GM04504 (cell line): ENCODE measurements at regions not wholly inside any gene's neighbourhood (a gene's known extent, or its start where the extent isn't known, plus 50 kb on each side); places are given as distances from the start of the nearest gene placed in this dataset.
"Not testable (repeated sequence)": the region's sequence is repeated elsewhere in the genome, so short reads cannot be mapped to it uniquely, and the experiment has no call there.

Experiments
- DNase-seq: peaks from one replicate; pipeline ENCODE4 v3.0.0-alpha.2; 2012; ENCODE audit warnings: low read depth

GRCh38 chr5:118552731-118553360 is 435.5 kb downstream of the DTWD2 start:
- DNase-seq = no peak

DNA sequence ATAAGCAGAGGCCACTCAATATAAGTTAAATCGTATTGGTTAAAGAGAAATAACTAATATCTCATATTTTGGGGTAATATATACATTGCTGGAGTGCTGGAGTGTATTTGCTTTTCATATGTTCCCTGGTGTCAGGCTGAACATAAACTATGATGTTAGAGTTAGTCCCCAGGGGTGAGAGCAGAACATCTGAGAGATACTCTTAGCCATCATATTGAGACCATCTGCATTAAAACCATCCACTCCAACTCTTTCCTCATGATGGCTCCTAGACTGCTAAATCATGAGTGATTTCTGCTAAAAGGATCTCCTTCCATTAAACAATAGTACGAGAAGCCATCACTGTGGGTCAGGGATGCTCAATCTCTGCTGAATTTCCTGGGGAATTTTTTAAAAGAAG is 436.2 kb downstream of the DTWD2 start:
- no peak for DNase-seq

DNA sequence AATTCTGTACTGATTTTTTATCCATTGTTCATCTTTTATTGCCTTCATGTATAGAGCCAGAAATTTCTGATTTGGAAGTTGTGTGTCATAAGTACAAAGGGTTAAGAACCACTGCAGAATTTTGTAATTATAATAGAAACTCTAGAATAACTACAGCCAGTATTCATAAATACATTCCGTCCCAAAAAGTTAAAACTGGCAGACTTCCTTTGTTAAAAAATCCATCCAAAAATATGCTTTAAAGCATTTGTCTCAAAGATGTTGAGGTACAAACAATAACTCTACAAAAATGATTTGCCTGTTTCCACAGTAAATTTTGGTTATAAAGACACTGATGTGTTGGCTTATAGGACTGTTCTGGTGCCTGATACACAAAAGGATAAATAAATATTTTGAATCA is 436.6 kb downstream of the DTWD2 start:
- DNase-seq = no peak

DNA sequence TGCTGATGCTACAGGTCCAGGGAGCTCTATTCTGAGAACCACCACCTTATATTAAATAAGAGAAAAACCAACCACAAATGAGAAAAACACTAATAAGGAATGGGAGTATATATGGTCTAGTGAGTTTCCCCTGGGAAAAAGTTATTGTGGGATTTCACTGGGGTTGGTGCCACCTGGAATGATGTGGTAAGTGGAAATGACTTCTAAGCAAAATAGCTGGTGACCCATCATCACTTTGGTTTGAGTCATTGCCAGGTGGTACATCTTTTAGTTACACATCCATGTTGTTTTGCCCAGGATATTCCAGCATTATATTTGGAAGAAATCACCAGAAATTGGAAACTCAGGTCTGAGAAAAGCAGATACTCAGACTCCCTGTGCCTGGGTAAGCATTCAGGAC is 437.3 kb downstream of the DTWD2 start:
- DNase-seq = no peak

DNA sequence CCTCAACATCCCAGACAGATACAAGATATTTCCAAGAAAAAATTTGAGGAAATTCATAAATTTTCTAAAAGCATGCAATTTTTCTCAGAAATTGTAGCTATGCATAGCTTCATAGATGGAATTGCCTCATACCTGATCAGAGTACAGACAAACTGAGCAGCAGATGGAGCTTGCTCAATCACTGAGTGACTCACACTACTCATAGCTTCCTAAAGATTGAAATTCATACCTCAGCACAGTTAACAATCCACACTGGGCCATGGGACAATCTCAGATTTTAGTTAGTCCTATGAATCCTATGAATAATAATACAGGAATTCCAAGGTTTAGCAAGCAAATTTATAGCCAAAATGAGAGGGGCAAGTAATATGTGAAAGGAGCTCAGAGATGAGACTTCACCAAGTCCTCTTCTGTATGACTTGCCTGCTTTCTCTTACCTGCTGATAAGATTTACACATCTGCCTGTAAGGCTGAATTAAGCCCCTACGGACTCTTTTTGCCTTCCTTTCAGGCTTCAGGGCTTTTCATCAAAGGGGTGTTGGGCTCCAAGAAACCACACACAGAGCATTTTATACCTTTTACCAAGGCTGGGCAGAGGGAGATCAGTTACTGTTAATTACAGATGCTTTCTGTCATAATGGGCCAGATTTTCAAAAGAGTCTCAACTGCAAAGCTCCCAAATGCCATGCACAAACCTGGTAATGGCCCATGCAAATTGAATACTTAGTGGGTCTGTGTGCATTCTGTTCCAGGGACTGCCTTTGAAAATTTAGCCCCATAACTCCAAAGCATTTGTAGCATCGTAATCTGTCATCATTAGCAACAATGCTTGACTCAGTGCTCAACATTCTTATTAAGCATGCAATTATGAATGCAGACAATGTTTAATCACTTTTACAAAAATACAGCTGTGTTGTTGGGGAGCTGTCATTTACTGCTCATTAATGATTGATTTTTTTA is 439.3 kb downstream of the DTWD2 start:
- DNase-seq = peak; percentile 72

GRCh38 chr5:118545470-118545869 is 442.9 kb downstream of the DTWD2 start:
- DNase-seq = no peak

DNA sequence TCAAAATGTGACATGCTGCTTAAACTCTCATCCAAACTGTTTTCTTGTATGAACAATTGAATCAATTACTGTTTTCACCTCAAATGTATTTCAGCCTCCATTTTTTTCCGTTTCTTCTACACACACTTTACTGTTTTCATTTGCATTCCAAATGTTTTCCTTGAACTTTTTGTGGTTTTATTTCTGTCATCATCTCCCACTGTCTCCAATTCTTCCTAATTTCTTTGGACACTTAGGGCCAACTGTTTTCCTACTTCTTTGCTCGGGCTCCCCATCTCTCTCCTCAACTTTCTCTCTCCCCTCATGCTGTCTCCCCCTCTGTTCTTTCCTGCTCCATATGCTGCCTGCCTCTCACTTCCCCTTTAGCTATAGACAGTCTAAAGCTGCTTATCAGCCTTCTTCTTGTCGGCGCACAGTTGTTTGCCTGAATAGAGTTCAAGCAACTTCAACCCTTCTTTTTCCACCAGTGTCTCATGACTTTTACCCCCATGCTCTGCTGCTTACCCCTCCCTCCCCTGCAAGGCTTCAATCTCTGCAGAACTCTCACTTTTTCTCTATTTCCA is 443.4 kb downstream of the DTWD2 start:
- no peak for DNase-seq

DNA sequence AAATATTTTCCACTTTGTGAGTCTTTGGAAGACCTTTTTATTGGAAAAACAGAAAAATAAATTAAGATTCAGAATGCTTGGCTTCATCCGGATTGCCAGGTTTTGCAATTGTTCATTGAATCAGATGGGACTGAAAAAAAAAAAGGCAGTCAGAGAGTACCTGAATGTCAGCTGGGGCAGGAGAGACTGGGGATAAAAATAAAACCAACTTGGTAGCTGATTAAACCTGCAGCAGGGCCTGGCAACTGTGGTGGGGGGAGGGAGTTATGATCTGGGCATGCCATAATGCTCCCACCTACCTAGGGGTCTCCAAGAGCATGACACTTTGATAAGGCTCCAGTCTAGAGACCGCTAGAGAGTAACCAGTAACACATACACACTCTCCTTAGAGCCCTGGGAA is 454.4 kb downstream of the DTWD2 start:
- no peak for DNase-seq

- DNase-seq = no peak
These were observed 455.2 kb downstream of the DTWD2 start for GRCh38 chr5:118533156-118533555.

DNA sequence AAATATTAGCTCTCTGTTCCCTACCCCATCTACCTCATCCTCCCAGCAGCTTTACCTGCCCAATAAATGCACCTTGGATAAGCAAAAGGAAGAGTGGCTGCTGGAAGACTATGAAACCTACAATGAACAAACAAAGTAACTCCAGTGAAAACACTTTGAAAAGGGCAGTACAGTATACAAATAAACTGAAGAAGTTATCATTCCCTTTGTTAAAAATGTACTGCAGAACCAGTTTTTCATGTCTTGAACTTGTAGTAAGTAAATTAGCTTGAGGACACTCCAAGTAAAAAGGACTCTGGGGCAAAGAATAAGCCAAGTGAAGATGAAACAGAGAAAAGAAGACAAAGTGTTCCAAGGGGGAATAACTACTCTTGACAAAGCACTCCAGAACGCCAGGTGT is 457.1 kb downstream of the DTWD2 start:
- DNase-seq = no peak

DNA sequence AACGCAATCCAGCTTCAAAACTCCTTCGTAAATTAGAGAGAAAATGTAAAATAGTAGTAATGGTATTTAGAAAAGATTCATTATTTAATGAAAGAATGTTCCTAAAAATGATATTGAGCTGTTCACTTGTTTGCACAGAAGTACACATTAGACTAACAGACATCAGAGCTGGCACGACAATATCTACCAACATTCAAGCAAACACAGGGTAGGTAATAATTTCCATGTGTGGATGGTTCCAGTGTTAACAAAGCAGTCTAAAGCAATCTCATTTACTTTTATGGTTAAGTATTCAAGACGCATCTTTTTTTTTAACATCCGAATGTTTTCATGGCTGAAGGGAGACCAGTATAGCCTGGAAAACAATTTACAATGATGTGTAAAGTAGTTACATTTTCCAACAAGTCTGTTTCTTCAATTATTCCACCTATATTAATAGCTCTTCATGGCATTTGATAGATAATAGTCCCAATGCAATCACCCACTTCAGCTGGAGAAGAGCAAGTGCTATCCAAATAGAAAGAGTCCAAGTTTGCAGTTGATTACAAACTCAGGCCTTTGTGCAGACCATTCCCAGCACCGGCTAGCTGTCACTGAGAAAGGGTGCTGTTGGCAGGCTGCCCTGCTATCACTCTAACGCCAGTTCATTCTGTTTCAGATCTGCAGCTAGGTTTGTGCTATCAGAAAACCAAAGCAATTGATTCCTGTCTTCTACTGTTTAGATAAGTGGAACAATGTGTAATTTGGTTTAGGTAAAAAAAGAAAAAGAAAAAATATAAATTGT is 458.8 kb downstream of the DTWD2 start:
- no peak for DNase-seq

GRCh38 chr5:118522626-118523025 is 465.7 kb downstream of the DTWD2 start:
- no peak for DNase-seq

DNA sequence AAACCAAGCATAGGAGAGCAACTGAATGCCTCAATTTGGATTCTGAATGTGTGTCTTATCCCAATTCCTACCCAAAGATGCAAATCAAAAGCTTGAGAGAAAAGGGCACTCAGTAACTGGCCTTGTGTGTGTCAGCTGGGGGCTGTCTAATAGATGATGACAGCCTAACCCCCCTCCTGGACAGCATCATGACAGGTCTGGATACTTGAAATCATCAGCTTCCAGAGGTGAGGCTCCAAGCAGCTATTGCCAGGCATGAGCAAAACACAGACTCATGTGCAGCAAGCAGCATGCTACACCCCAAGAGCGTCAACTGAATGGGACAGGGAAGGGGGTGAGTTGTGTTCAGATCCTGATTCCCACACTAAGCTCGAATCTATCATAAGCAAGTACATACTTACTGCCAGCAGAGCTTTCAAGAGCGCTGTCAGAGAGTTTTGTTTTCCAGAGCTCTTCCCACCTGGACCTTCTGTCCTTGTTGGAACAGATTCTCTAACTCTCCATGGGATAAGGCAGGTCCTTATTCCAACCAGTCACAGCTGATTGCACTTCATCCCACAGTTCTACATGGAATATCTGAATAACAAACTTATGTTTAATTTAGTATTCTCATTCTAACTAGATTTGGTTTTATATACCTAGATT is 467.5 kb downstream of the DTWD2 start:
- no peak for DNase-seq

GRCh38 chr5:118519466-118519865 is 468.9 kb downstream of the DTWD2 start:
- no peak for DNase-seq

DNA sequence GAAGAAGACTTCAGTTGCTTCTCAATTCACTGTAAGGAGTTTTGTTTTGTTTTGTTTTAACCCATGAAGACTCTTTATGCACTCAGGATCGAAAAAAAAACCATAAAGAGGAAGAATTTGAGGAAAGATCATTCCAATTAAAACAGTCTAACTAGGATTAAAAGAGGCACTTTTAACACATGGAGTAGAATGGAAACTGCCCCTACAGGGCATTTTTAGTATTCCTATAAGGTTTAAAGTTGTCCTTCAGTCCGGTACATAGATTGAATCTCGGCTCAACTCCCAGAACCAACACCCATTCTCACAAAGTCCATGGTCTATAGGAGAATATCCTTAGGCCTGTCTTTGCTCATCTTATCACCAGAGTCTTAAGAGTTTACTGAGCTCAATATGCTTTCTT is 469.6 kb downstream of the DTWD2 start:
- DNase-seq = no peak

GRCh38 chr5:118511846-118512245 is 476.5 kb downstream of the DTWD2 start:
- DNase-seq = no peak

GRCh38 chr5:118506217-118506852 is 482.0 kb downstream of the DTWD2 start:
- DNase-seq = no peak

DNA sequence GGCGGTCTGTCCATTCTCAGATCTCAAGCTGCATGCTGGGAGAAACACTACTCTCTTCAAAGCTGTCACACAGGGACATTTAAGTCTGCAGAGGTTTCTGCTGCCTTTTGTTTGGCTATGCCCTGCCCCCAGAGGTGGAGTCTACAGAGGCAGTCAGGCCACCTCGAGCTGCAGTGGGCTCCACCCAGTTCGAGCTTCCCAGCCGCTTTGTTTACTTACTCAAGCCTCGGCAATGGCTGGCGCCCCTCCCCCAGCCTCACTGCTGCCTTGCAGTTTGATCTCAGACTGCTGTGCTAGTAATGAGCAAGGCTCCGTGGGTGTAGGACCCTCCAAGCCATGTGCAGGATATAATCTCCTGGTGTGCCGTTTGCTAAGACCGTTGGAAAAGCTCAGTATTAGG is 486.1 kb downstream of the DTWD2 start:
- DNase-seq = not testable (repeated sequence)

GRCh38 chr5:118491351-118491750 is 497.0 kb downstream of the DTWD2 start:
- no peak for DNase-seq

GRCh38 chr5:118486647-118487225 is 501.6 kb downstream of the DTWD2 start:
- DNase-seq = no peak

DNA sequence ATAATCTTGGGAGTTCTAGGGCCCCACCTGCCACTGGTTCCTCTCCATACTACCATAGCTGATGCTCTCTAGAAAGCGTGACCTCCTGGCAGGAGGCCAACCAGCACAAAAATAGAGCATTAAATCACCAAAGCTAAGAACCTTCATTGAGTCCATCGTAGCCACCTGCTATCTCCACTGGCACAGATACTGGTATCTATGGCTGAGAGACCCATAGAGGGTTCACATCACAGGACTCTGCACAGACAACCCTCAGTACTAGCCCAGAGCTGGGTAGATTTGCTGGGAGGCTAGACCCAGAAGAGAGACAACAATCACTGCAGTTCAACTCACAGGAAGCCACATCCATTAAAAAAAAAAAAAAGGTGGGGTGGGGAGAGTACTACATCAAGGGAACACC is 509.1 kb downstream of the DTWD2 start:
- DNase-seq = no peak
